Smooth muscle cell (in vitro differentiated cells): ENCODE measurements at regions not wholly inside any gene's neighbourhood (a gene's known extent, or its start where the extent isn't known, plus 50 kb on each side); places are given as distances from the start of the nearest gene placed in this dataset.

Experiments
- DNase-seq: peaks from one replicate; lab custom pipeline; 2025; ENCODE audit not compliant: unreplicated experiment; lab: John Stamatoyannopoulos, UW
- H2AFZ ChIP-seq: fragments of 200-600 bp; sonication (generic); 2 replicates; pipeline ENCODE4 v1.6.0; 2016; ENCODE audit warnings: antibody characterized with exemption, low read depth, mild to moderate bottlenecking
- H3F3A ChIP-seq: fragments of 200-600 bp; sonication (generic); 2 replicates; pipeline ENCODE4 v1.6.0; 2017; ENCODE audit warnings: antibody characterized with exemption, low read depth
- H3K27ac ChIP-seq: fragments of 200-600 bp; sonication (generic); 2 replicates; pipeline ENCODE4 v1.5.1; 2016; ENCODE audit warnings: low read depth, mild to moderate bottlenecking
- H3K27me3 ChIP-seq: fragments of 200-600 bp; sonication (generic); 2 replicates; pipeline ENCODE4 v1.6.1; 2016; ENCODE audit warnings: low read depth, mild to moderate bottlenecking
- H3K36me3 ChIP-seq: fragments of 200-600 bp; sonication (generic); 2 replicates; pipeline ENCODE4 v1.5.1; 2016; ENCODE audit warnings: low read depth
- H3K4me1 ChIP-seq: fragments of 200-600 bp; sonication (generic); 2 replicates; pipeline ENCODE4 v1.5.1; 2016; ENCODE audit warnings: low read depth
- H3K4me2 ChIP-seq: fragments of 200-600 bp; sonication (generic); 2 replicates; pipeline ENCODE4 v1.6.0; 2016; ENCODE audit warnings: mild to moderate bottlenecking
- H3K4me3 ChIP-seq: fragments of 200-600 bp; sonication (generic); 2 replicates; pipeline ENCODE4 v1.5.1; 2016; ENCODE audit warnings: mild to moderate bottlenecking
- H3K79me2 ChIP-seq: fragments of 200-600 bp; sonication (generic); 2 replicates; pipeline ENCODE4 v1.6.0; 2016; ENCODE audit warnings: low read depth, mild to moderate bottlenecking
- H3K9ac ChIP-seq: fragments of 200-600 bp; sonication (generic); 2 replicates; pipeline ENCODE4 v1.6.0; 2016; ENCODE audit warnings: low read depth
- H3K9me3 ChIP-seq: fragments of 200-600 bp; sonication (generic); replicated peaks from 2 replicates; pipeline ENCODE4 v1.5.1; 2016; ENCODE audit warnings: low read depth
- H4K20me1 ChIP-seq: fragments of 200-600 bp; sonication (generic); 2 replicates; pipeline ENCODE4 v1.6.0; 2016; ENCODE audit warnings: low read depth
- CTCF ChIP-seq: fragments of 200-600 bp; sonication (generic); IDR thresholded peaks from 2 replicates; pipeline ENCODE4 v1.5.1; 2017; ENCODE audit warnings: borderline replicate concordance, mild to moderate bottlenecking, antibody characterized with exemption; ENCODE audit not compliant: insufficient read depth, poor library complexity, severe bottlenecking
- WGBS: methylation state at CpG from one replicate; pipeline ENCODE4 v1.1.7; 2016; ENCODE audit warnings: low lambda C conversion rate; 5-methylcytosine and 5-hydroxymethylcytosine counted together

GRCh38 chr3:106341087-106341486 is 472.3 kb upstream of the CBLB start:
- Histone ChIP-seq H3K36me3 (no peaks in the 10 kb centered on the region), H3K4me3 (no peak overlapping the region), H3K9me3 (no peaks in the 10 kb centered on the region), H3K79me2 (no peaks in the 10 kb centered on the region), H4K20me1 (no peaks in the 10 kb centered on the region), H3K27me3 (peaks cover 10% of the 10 kb centered on the region), H3K27ac (no peak overlapping the region), H2AFZ (no peak overlapping the region), H3K9ac (no peak overlapping the region), H3F3A (peaks cover 8% of the 10 kb centered on the region), H3K4me2 (no peak overlapping the region), H3K4me1 (peaks cover 5% of the 10 kb centered on the region)
- 75% methylated on average over 6 of the region's 6 CpGs for WGBS
- TF ChIP-seq CTCF: no peak
- no peak for DNase-seq

- H3K27me3 ChIP-seq: peaks cover 10% of the 10 kb centered on the region
- no peaks in the 10 kb centered on the region for H3K79me2 ChIP-seq
- H3K9me3 ChIP-seq: no peaks in the 10 kb centered on the region
- H3K36me3 ChIP-seq: no peaks in the 10 kb centered on the region
- H2AFZ ChIP-seq: no peak overlapping the region
- 91% methylated on average over 8 of the region's 8 CpGs for WGBS
- no peak overlapping the region for H3K4me2 ChIP-seq
- H3F3A ChIP-seq: peaks cover 8% of the 10 kb centered on the region
- H3K4me3 ChIP-seq: no peak overlapping the region
- peaks cover 5% of the 10 kb centered on the region for H3K4me1 ChIP-seq
- no peak overlapping the region for H3K9ac ChIP-seq
- TF ChIP-seq CTCF: no peak
- no peak overlapping the region for H3K27ac ChIP-seq
- DNase-seq: no peak
- no peaks in the 10 kb centered on the region for H4K20me1 ChIP-seq
Observed at GRCh38 chr3:106341586-106342162, 472.9 kb upstream of the CBLB start.

GRCh38 chr3:106342386-106342785 is 473.6 kb upstream of the CBLB start:
- H3K9ac ChIP-seq: no peak overlapping the region
- 96% methylated on average over 2 of the region's 2 CpGs for WGBS

More at GRCh38 chr3:106342386-106342785, 473.6 kb upstream of the CBLB start:
- H3K27me3 ChIP-seq: peaks cover 10% of the 10 kb centered on the region
- H3F3A ChIP-seq: peaks cover 8% of the 10 kb centered on the region
- no peaks in the 10 kb centered on the region for H4K20me1 ChIP-seq
- no peaks in the 10 kb centered on the region for H3K9me3 ChIP-seq
- no peaks in the 10 kb centered on the region for H3K36me3 ChIP-seq
- no peak for TF ChIP-seq CTCF
- H3K4me2 ChIP-seq: no peak overlapping the region
- no peak overlapping the region for H3K27ac ChIP-seq
- no peak for DNase-seq
- H3K4me3 ChIP-seq: no peak overlapping the region
- no peak overlapping the region for H2AFZ ChIP-seq
- peaks cover 5% of the 10 kb centered on the region for H3K4me1 ChIP-seq
- no peaks in the 10 kb centered on the region for H3K79me2 ChIP-seq
